GM19025 (cell line): ENCODE measurements at regions not wholly inside any gene's neighbourhood (a gene's known extent, or its start where the extent isn't known, plus 50 kb on each side); places are given as distances from the start of the nearest gene placed in this dataset.

Experiments used
- ATAC-seq: cut with Tn5 transposase; IDR thresholded peaks from one replicate; pipeline ENCODE4 v1.9.1; 2021; ENCODE audit warnings: mild to moderate bottlenecking, low read depth, moderate library complexity; ENCODE audit not compliant: unreplicated experiment

- no peak for ATAC-seq
Observed at GRCh38 chr7:142351145-142351544, 93.3 kb upstream of the PRSS58 start.

GRCh38 chr7:142349670-142350405 is 92.0 kb upstream of the PRSS58 start:
- ATAC-seq = no peak

GRCh38 chr7:142348921-142349405 is 91.1 kb upstream of the PRSS58 start:
- ATAC-seq = no peak

- no peak for ATAC-seq
Observed at GRCh38 chr7:142348100-142348499, 90.2 kb upstream of the PRSS58 start.

GRCh38 chr7:142347091-142347490 is 89.2 kb upstream of the PRSS58 start:
- no peak for ATAC-seq

- no peak for ATAC-seq
Observed at GRCh38 chr7:142345811-142346210, 88.0 kb upstream of the PRSS58 start.

- ATAC-seq = no peak
Observed at GRCh38 chr7:142338633-142339501, 81.0 kb upstream of the PRSS58 start.

GRCh38 chr7:142337054-142338001 is 79.5 kb upstream of the PRSS58 start:
- ATAC-seq = no peak

- no peak for ATAC-seq
Observed at GRCh38 chr7:142334806-142335205, 76.9 kb upstream of the PRSS58 start.

GRCh38 chr7:142334236-142334635 is 76.4 kb upstream of the PRSS58 start:
- ATAC-seq = no peak

- ATAC-seq = no peak
Observed at GRCh38 chr7:142332421-142332820, 74.6 kb upstream of the PRSS58 start.

- ATAC-seq = no peak
Observed at GRCh38 chr7:142331941-142332340, 74.1 kb upstream of the PRSS58 start.

- no peak for ATAC-seq
Observed at GRCh38 chr7:142329062-142329790, 71.4 kb upstream of the PRSS58 start.

GRCh38 chr7:142328551-142328950 is 70.7 kb upstream of the PRSS58 start:
- no peak for ATAC-seq

GRCh38 chr7:142327628-142328405 is 70.0 kb upstream of the PRSS58 start:
- no peak for ATAC-seq

- no peak for ATAC-seq
Observed at GRCh38 chr7:142323706-142324105, 65.8 kb upstream of the PRSS58 start.

GRCh38 chr7:142321391-142321790 is 63.5 kb upstream of the PRSS58 start:
- no peak for ATAC-seq

- ATAC-seq = no peak
Observed at GRCh38 chr7:142320883-142321282, 63.0 kb upstream of the PRSS58 start.

GRCh38 chr7:142319970-142320369 is 62.1 kb upstream of the PRSS58 start:
- ATAC-seq = no peak
